ENCODE measurements at regions not wholly inside any gene's neighbourhood (a gene's known extent, or its start where the extent isn't known, plus 50 kb on each side); places are given as distances from the start of the nearest gene placed in this dataset.

- TF ChIP-seq CTCF (conservative IDR thresholded peaks at IDR 0.05; ENCODE audit: low read depth, low read length) (no peak), EZH2 (IDR thresholded peaks at IDR 0.05; ENCODE audit: low read length, unreplicated experiment) (no peak), EZH2phosphoT487 (IDR thresholded peaks at IDR 0.05; ENCODE audit: borderline replicate concordance, low read length) (no peak)
These were observed 75.5 kb downstream of the KLF6 start for GRCh38 chr10:3709456-3710060.

Data from PC-3 (cell line).